SKM-1 (cell line): ENCODE measurements at regions not wholly inside any gene's neighbourhood (a gene's known extent, or its start where the extent isn't known, plus 50 kb on each side); places are given as distances from the start of the nearest gene placed in this dataset.

Experiments used
- DNase-seq: peaks from one replicate; lab custom pipeline; 2025; ENCODE audit not compliant: unreplicated experiment; lab: John Stamatoyannopoulos, UW

- no peak for DNase-seq
Measured at GRCh38 chr11:121946514-121946913, 169.5 kb downstream of the BLID start.

- DNase-seq: no peak
Measured at GRCh38 chr11:121944556-121945230, 171.3 kb downstream of the BLID start.

GRCh38 chr11:121938076-121938475, 177.9 kb downstream of the BLID start:
- DNase-seq: no peak

- DNase-seq: no peak
Measured at GRCh38 chr11:121936781-121937447, 179.1 kb downstream of the BLID start.

GRCh38 chr11:121936370-121936769, 179.6 kb downstream of the BLID start:
- DNase-seq: no peak

- DNase-seq: no peak
Measured at GRCh38 chr11:121933694-121934093, 182.3 kb downstream of the BLID start.

- DNase-seq: no peak
Measured at GRCh38 chr11:121933294-121933693, 182.7 kb downstream of the BLID start.

- no peak for DNase-seq
Measured at GRCh38 chr11:121932646-121933185, 183.3 kb downstream of the BLID start.

GRCh38 chr11:121931748-121932352, 184.2 kb downstream of the BLID start:
- DNase-seq: no peak

- no peak for DNase-seq
Measured at GRCh38 chr11:121931121-121931520, 184.9 kb downstream of the BLID start.

- no peak for DNase-seq
Measured at GRCh38 chr11:121930004-121930965, 185.7 kb downstream of the BLID start.

GRCh38 chr11:121929581-121929980, 186.4 kb downstream of the BLID start:
- no peak for DNase-seq

- no peak for DNase-seq
Measured at GRCh38 chr11:121928597-121929580, 187.1 kb downstream of the BLID start.

GRCh38 chr11:121927789-121928188, 188.2 kb downstream of the BLID start:
- no peak for DNase-seq

- DNase-seq: no peak
Measured at GRCh38 chr11:121927097-121927785, 188.8 kb downstream of the BLID start.

- DNase-seq: no peak
Measured at GRCh38 chr11:121924191-121924590, 191.8 kb downstream of the BLID start.

GRCh38 chr11:121917482-121917881, 198.5 kb downstream of the BLID start:
- DNase-seq: no peak

GRCh38 chr11:121914508-121915059, 201.4 kb downstream of the BLID start:
- DNase-seq: no peak

- DNase-seq: no peak
Measured at GRCh38 chr11:121909596-121909995, 206.4 kb downstream of the BLID start.
